SK-N-SH (cell line): ENCODE measurements at regions not wholly inside any gene's neighbourhood (a gene's known extent, or its start where the extent isn't known, plus 50 kb on each side); places are given as distances from the start of the nearest gene placed in this dataset.

Source experiments
- EZH2phosphoT487 ChIP-seq: fragments of 200-600 bp; sonication (generic); IDR thresholded peaks from 2 replicates; pipeline ENCODE4 v1.6.1; 2017; ENCODE audit warnings: low read depth, mixed run types, mild to moderate bottlenecking, antibody characterized with exemption, moderate library complexity, borderline replicate concordance
- RFX5 ChIP-seq: IDR thresholded peaks from 2 replicates; pipeline ENCODE4 v1.6.1; 2012; ENCODE audit warnings: mild to moderate bottlenecking, improper control_type of control experiment, low read length

- no peak for TF ChIP-seq RFX5
- TF ChIP-seq EZH2phosphoT487: no peak
Measured at GRCh38 chr4:75110061-75110460, 177.1 kb downstream of the PARM1 start.
